ENCODE measurements at regions not wholly inside any gene's neighbourhood (a gene's known extent, or its start where the extent isn't known, plus 50 kb on each side); places are given as distances from the start of the nearest gene placed in this dataset.

- no peak overlapping the region for H3K27ac Mint-ChIP-seq
- H3K27me3 Mint-ChIP-seq: no peaks in the 10 kb centered on the region
- CTCF ChIA-PET: no interaction called here
- DNase-seq (no peak), ATAC-seq (ENCODE audit: low read depth) (no peak)
- no peak overlapping the region for H2AFZ ChIP-seq (ENCODE audit: insufficient read depth, low read depth, low read length, poor library complexity, severe bottlenecking)
- no peak overlapping the region for H3K27ac ChIP-seq (ENCODE audit: low read length in 2 of 2)
- intact Hi-C loops (cut with micrococcal nuclease): no loop called here
- peaks cover 0 to 4% (median 0%) of the 10 kb centered on the region in 3 donors for H3K9me3 ChIP-seq (ENCODE audit: control extremely low read depth in 1 of 3, control insufficient read depth in 2 of 3, insufficient read depth in 1 of 3, low read length in 2 of 3)
- H3K79me2 ChIP-seq (ENCODE audit: control insufficient read depth, insufficient read depth, low read length): no peaks in the 10 kb centered on the region
- peaks cover 3% of the 10 kb centered on the region for H3K9me3 Mint-ChIP-seq (ENCODE audit: insufficient read depth)
- no CpG with 5 or more reads among the region's 2 CpGs for WGBS (ENCODE audit: insufficient coverage)
- H3K4me3 Mint-ChIP-seq: no peak overlapping the region
- no peaks in the 10 kb centered on the region for H3K36me3 ChIP-seq (replicated peaks in 1 of 2; ENCODE audit: control extremely low read depth in 1 of 2, control insufficient read depth in 1 of 2, extremely low read depth in 1 of 2, insufficient read depth in 2 of 2, low read length in 1 of 2)
- no peaks in the 10 kb centered on the region for H3K4me1 Mint-ChIP-seq
- H3K4me3 ChIP-seq (ENCODE audit: control extremely low read depth in 1 of 5, extremely low read depth in 1 of 5, insufficient read depth in 1 of 5, low read depth in 2 of 5, low read length in 4 of 5): no peak overlapping the region
- no peaks in the 10 kb centered on the region for H3K4me1 ChIP-seq (ENCODE audit: control insufficient read depth in 2 of 2, insufficient read depth in 2 of 2, low read length in 2 of 2)
- POLR2A ChIA-PET: no interaction called here
- H3K9ac ChIP-seq (ENCODE audit: low read length): no peak overlapping the region
- TF ChIP-seq CTCF (IDR thresholded peaks at IDR 0.05) (no peak), EZH2 (IDR thresholded peaks at IDR 0.05; ENCODE audit: borderline replicate concordance, insufficient read depth, low read depth, low read length, poor library complexity, severe bottlenecking) (no peak)
- no peaks in the 10 kb centered on the region for H4K20me1 ChIP-seq (ENCODE audit: control insufficient read depth, insufficient read depth, low read length, poor library complexity, severe bottlenecking)
- H3K27me3 ChIP-seq (replicated peaks in 1 of 4; ENCODE audit: control extremely low read depth in 1 of 4, control insufficient read depth in 3 of 4, insufficient read depth in 4 of 4, low read length in 3 of 4): no peaks in the 10 kb centered on the region
- no peak overlapping the region for H3K4me2 ChIP-seq (replicated peaks; ENCODE audit: low read depth, low read length, poor library complexity, severe bottlenecking)
These were observed 528.3 kb upstream of the ZFP42 start for GRCh38 chr4:187467224-187467623.

- POLR2A ChIA-PET: no interaction called here
- no peak overlapping the region for H2AFZ ChIP-seq (ENCODE audit: insufficient read depth, low read depth, low read length, poor library complexity, severe bottlenecking)
- intact Hi-C loops (cut with micrococcal nuclease): no loop called here
- TF ChIP-seq EZH2 (IDR thresholded peaks at IDR 0.05; ENCODE audit: borderline replicate concordance, insufficient read depth, low read depth, low read length, poor library complexity, severe bottlenecking) (no peak), CTCF (IDR thresholded peaks at IDR 0.05) (no peak)
- no peak overlapping the region for H3K27ac ChIP-seq (ENCODE audit: low read length in 2 of 2)
- H3K36me3 ChIP-seq (replicated peaks in 1 of 2; ENCODE audit: control extremely low read depth in 1 of 2, control insufficient read depth in 1 of 2, extremely low read depth in 1 of 2, insufficient read depth in 2 of 2, low read length in 1 of 2): no peaks in the 10 kb centered on the region
- no peaks in the 10 kb centered on the region for H3K27me3 Mint-ChIP-seq
- no peak overlapping the region for H3K4me2 ChIP-seq (replicated peaks; ENCODE audit: low read depth, low read length, poor library complexity, severe bottlenecking)
- DNase-seq (no peak), ATAC-seq (ENCODE audit: low read depth) (no peak)
- no peaks in the 10 kb centered on the region for H3K79me2 ChIP-seq (ENCODE audit: control insufficient read depth, insufficient read depth, low read length)
- no peak overlapping the region for H3K9ac ChIP-seq (ENCODE audit: low read length)
- CTCF ChIA-PET: no interaction called here
- H3K9me3 ChIP-seq (ENCODE audit: control extremely low read depth in 1 of 3, control insufficient read depth in 2 of 3, insufficient read depth in 1 of 3, low read length in 2 of 3): peaks cover 0 to 9% (median 0%) of the 10 kb centered on the region in 3 donors
- no CpG with 5 or more reads among the region's 2 CpGs for WGBS (ENCODE audit: insufficient coverage)
- no peaks in the 10 kb centered on the region for H3K4me1 ChIP-seq (ENCODE audit: control insufficient read depth in 2 of 2, insufficient read depth in 2 of 2, low read length in 2 of 2)
- no peaks in the 10 kb centered on the region for H3K9me3 Mint-ChIP-seq (ENCODE audit: insufficient read depth)
- H3K27ac Mint-ChIP-seq: no peak overlapping the region
- H3K27me3 ChIP-seq (replicated peaks in 1 of 4; ENCODE audit: control extremely low read depth in 1 of 4, control insufficient read depth in 3 of 4, insufficient read depth in 4 of 4, low read length in 3 of 4): no peaks in the 10 kb centered on the region
- H4K20me1 ChIP-seq (ENCODE audit: control insufficient read depth, insufficient read depth, low read length, poor library complexity, severe bottlenecking): no peaks in the 10 kb centered on the region
- H3K4me3 ChIP-seq (ENCODE audit: control extremely low read depth in 1 of 5, extremely low read depth in 1 of 5, insufficient read depth in 1 of 5, low read depth in 2 of 5, low read length in 4 of 5): no peak overlapping the region
- no peaks in the 10 kb centered on the region for H3K4me1 Mint-ChIP-seq
- H3K4me3 Mint-ChIP-seq: no peak overlapping the region
These were observed 525.9 kb upstream of the ZFP42 start for GRCh38 chr4:187469627-187470026.

Measured in B cell (primary cell).